ENCODE measurements at regions not wholly inside any gene's neighbourhood (a gene's known extent, or its start where the extent isn't known, plus 50 kb on each side); places are given as distances from the start of the nearest gene placed in this dataset.

- TF ChIP-seq CTCF (IDR thresholded peaks at IDR 0.05) (no peak), POLR2A (IDR thresholded peaks at IDR 0.05) (no peak)
These were observed 901.7 kb downstream of the LRFN5 start for GRCh38 chr14:42508209-42508946.
